MG63 (cell line): ENCODE measurements at regions not wholly inside any gene's neighbourhood (a gene's known extent, or its start where the extent isn't known, plus 50 kb on each side); places are given as distances from the start of the nearest gene placed in this dataset.

Source experiments
- DNase-seq: peaks from one replicate; pipeline ENCODE4 v3.0.0-alpha.2; 2020
- H3K27me3 ChIP-seq: fragments of 250-450 bp; sonication (Bioruptor Pico); 2 replicates; pipeline ENCODE4 v1.5.1; 2020; ENCODE audit warnings: mild to moderate bottlenecking, moderate library complexity
- H3K36me3 ChIP-seq: fragments of 250-450 bp; sonication (Bioruptor Pico); 2 replicates; pipeline ENCODE4 v1.5.1; 2020; ENCODE audit warnings: mild to moderate bottlenecking, moderate library complexity
- H3K4me3 ChIP-seq: fragments of 250-450 bp; sonication (Bioruptor Pico); 2 replicates; pipeline ENCODE4 v1.5.1; 2020; ENCODE audit warnings: mild to moderate bottlenecking, moderate library complexity
- H3K9me3 ChIP-seq: fragments of 250-450 bp; sonication (Bioruptor Pico); 2 replicates; pipeline ENCODE4 v1.5.1; 2020; ENCODE audit warnings: mild to moderate bottlenecking, moderate library complexity

- no peak for DNase-seq
- Histone ChIP-seq H3K27me3 (no peaks in the 10 kb centered on the region), H3K9me3 (no peaks in the 10 kb centered on the region), H3K36me3 (no peaks in the 10 kb centered on the region), H3K4me3 (no peak overlapping the region)
Observed at GRCh38 chr1:70907563-70908310, 139.9 kb downstream of the PTGER3 start.

GRCh38 chr1:70909262-70909822, 138.3 kb downstream of the PTGER3 start:
- Histone ChIP-seq H3K9me3 (no peaks in the 10 kb centered on the region), H3K27me3 (no peaks in the 10 kb centered on the region), H3K4me3 (no peak overlapping the region), H3K36me3 (no peaks in the 10 kb centered on the region)
- DNase-seq, result no peak

- Histone ChIP-seq H3K4me3 (no peak overlapping the region), H3K9me3 (no peaks in the 10 kb centered on the region), H3K36me3 (no peaks in the 10 kb centered on the region), H3K27me3 (no peaks in the 10 kb centered on the region)
- no peak for DNase-seq
Observed at GRCh38 chr1:70910013-70910412, 137.6 kb downstream of the PTGER3 start.

- no peaks in the 10 kb centered on the region for H3K36me3 ChIP-seq
- no peaks in the 10 kb centered on the region for H3K27me3 ChIP-seq
- no peak for DNase-seq
- no peaks in the 10 kb centered on the region for H3K9me3 ChIP-seq
- H3K4me3 ChIP-seq, result no peak overlapping the region
Observed at GRCh38 chr1:70911861-70912260, 135.8 kb downstream of the PTGER3 start.

GRCh38 chr1:70914224-70914623, 133.4 kb downstream of the PTGER3 start:
- DNase-seq, result no peak
- Histone ChIP-seq H3K27me3 (no peaks in the 10 kb centered on the region), H3K4me3 (no peak overlapping the region), H3K9me3 (no peaks in the 10 kb centered on the region), H3K36me3 (no peaks in the 10 kb centered on the region)

- H3K9me3 ChIP-seq, result no peaks in the 10 kb centered on the region
- H3K36me3 ChIP-seq, result no peaks in the 10 kb centered on the region
- no peaks in the 10 kb centered on the region for H3K27me3 ChIP-seq
- H3K4me3 ChIP-seq, result no peak overlapping the region
- no peak for DNase-seq
Observed at GRCh38 chr1:70915258-70916033, 132.2 kb downstream of the PTGER3 start.

- Histone ChIP-seq H3K9me3 (no peaks in the 10 kb centered on the region), H3K27me3 (no peaks in the 10 kb centered on the region), H3K36me3 (no peaks in the 10 kb centered on the region), H3K4me3 (no peak overlapping the region)
- DNase-seq, result no peak
Observed at GRCh38 chr1:70916034-70916427, 131.6 kb downstream of the PTGER3 start.

- Histone ChIP-seq H3K36me3 (no peaks in the 10 kb centered on the region), H3K27me3 (no peaks in the 10 kb centered on the region), H3K4me3 (no peak overlapping the region), H3K9me3 (peaks cover 5% of the 10 kb centered on the region; the same call in 1 of the 2 replicates)
- DNase-seq, result no peak
Observed at GRCh38 chr1:70919706-70920323, 127.8 kb downstream of the PTGER3 start.
